ENCODE measurements at regions not wholly inside any gene's neighbourhood (a gene's known extent, or its start where the extent isn't known, plus 50 kb on each side); places are given as distances from the start of the nearest gene placed in this dataset.

DNA sequence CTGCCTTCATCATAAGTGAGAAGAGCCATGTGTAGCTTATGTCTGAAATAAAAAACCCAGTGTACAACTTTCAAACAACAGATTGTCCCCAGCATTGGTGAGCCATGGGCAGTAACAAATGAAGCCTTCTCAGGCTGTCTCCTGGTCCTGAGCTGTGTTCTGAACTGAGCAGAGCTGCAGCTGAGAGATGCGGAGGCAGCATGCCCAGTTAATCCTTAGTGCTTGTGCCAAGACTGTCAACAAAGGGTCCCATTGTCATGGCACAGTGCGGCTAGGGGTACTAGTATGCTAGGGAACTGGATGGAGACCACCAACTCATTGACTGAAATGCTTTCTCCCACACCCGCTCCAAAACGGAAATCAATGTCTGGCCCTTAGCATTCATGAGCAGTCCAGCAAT is 154.3 kb downstream of the RMST start:
- Histone ChIP-seq H3K4me3 (ENCODE audit: low read length) (no peak overlapping the region), H3K27ac (ENCODE audit: low read depth, low read length) (no peak overlapping the region), H3K27me3 (ENCODE audit: control insufficient read depth, insufficient read depth, low read length) (no peaks in the 10 kb centered on the region), H3K4me1 (ENCODE audit: control insufficient read depth, insufficient read depth, low read length) (no peaks in the 10 kb centered on the region), H3K36me3 (ENCODE audit: control insufficient read depth, insufficient read depth, low read length) (no peaks in the 10 kb centered on the region), H3K9ac (ENCODE audit: low read length) (no peak overlapping the region)

DNA sequence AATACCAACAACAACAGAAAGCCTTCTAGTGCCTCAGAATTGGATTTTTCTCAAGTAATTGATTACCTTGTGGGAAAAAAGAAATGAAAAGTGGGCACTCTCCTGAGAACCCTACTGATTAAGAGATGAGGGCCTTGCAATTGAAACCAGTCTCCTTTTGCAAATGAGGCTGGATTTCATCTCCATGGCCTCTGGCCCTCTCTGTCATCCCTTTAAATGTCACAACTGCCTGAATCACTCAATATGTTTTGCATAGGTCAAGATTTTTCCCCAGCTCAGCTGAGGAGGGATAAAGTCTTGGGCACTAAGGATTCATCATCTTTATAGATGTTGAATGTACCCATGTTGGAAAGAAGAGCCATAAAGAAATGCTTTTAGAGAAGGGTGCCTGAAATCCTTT is 166.4 kb downstream of the RMST start:
- Histone ChIP-seq H3K27me3 (ENCODE audit: control insufficient read depth, insufficient read depth, low read length) (no peaks in the 10 kb centered on the region), H3K9ac (ENCODE audit: low read length) (no peak overlapping the region), H3K27ac (ENCODE audit: low read depth, low read length) (no peak overlapping the region), H3K4me3 (ENCODE audit: low read length) (no peak overlapping the region), H3K36me3 (ENCODE audit: control insufficient read depth, insufficient read depth, low read length) (no peaks in the 10 kb centered on the region), H3K4me1 (ENCODE audit: control insufficient read depth, insufficient read depth, low read length) (no peaks in the 10 kb centered on the region)

DNA sequence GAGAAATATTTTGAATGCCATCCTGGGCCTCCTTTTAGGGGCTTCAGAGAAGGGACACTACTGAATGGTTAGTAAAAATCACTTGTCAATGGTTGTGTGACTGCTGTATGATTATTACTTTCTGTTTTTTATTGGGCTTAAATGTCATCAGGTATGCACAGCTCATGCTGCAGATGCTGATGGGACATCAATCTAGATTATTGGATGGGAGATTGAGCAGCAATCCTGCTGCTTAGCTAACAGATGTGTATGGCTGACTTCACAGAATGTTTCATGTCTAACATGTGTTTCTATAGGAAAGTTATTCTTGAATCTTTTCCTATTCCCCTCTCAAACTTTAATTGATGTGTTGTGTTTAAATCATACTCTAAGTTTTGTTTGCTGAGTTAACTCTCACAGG is 166.8 kb downstream of the RMST start:
- H3K4me3 ChIP-seq (ENCODE audit: low read length): no peak overlapping the region
- no peaks in the 10 kb centered on the region for H3K4me1 ChIP-seq (ENCODE audit: control insufficient read depth, insufficient read depth, low read length)
- H3K36me3 ChIP-seq (ENCODE audit: control insufficient read depth, insufficient read depth, low read length): no peaks in the 10 kb centered on the region
- no peak overlapping the region for H3K27ac ChIP-seq (ENCODE audit: low read depth, low read length)
- no peak overlapping the region for H3K9ac ChIP-seq (ENCODE audit: low read length)
- H3K27me3 ChIP-seq (ENCODE audit: control insufficient read depth, insufficient read depth, low read length): no peaks in the 10 kb centered on the region

DNA sequence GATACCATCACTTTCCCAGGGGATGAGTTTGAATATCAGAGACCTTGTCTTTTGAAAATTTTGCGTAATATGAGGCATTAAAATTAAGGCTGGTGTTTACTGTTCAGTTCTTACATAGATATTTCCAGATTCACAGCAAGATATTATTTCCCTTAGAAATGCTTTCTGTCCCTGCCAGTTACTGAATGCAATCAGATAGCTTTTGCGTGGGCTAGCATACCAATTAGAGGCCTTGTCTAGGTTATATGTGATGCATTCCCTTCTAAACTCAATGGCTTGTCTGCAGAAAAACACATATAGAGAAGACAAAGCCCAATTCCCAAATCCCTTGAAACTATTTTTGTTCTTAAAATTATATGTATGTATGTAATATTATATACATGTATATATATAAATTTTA is 167.8 kb downstream of the RMST start:
- Histone ChIP-seq H3K9ac (ENCODE audit: low read length) (no peak overlapping the region), H3K27ac (ENCODE audit: low read depth, low read length) (no peak overlapping the region), H3K4me3 (ENCODE audit: low read length) (no peak overlapping the region), H3K36me3 (ENCODE audit: control insufficient read depth, insufficient read depth, low read length) (no peaks in the 10 kb centered on the region), H3K4me1 (ENCODE audit: control insufficient read depth, insufficient read depth, low read length) (no peaks in the 10 kb centered on the region), H3K27me3 (ENCODE audit: control insufficient read depth, insufficient read depth, low read length) (no peaks in the 10 kb centered on the region)

DNA sequence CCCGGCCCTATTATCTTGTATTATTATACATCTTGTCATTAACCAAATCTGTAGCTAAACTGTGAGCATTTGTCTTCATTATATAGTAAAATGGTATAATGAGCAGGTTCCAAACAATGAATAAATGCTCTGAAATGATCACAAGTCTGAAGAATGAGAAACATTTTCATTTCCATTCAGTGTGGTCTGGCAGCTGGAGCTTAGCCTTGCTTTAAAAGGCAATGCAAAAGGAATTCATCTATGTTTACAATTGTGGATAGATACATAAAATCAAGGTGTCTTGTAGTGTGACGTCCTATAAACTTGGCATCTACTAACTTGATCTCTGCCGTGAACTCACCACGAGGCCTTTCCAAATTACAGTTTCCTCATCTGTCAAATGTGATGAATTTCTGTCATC is 168.3 kb downstream of the RMST start:
- H3K9ac ChIP-seq (ENCODE audit: low read length): no peak overlapping the region
- H3K27me3 ChIP-seq (ENCODE audit: control insufficient read depth, insufficient read depth, low read length): no peaks in the 10 kb centered on the region
- H3K4me1 ChIP-seq (ENCODE audit: control insufficient read depth, insufficient read depth, low read length): no peaks in the 10 kb centered on the region
- H3K27ac ChIP-seq (ENCODE audit: low read depth, low read length): no peak overlapping the region
- H3K36me3 ChIP-seq (ENCODE audit: control insufficient read depth, insufficient read depth, low read length): no peaks in the 10 kb centered on the region
- H3K4me3 ChIP-seq (ENCODE audit: low read length): no peak overlapping the region

DNA sequence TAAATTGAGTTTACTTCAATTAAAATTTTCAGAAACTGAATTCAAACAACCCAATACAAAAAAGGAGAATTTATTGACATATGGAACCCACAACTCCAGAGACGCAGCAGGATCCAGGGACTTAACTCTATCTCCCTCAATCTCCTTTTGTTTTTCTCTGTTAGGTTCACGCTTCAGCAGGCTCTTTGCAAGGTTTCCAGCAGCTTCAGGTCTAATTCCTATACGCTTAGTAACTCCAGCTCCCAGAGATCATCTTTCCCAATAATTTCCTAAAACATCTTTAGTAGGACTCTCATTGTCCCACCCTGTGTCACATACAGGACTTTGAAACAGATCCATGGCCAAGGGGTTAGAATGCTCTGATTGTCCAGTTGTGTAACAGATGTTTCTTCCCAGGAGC is 175.2 kb downstream of the RMST start:
- H3K27ac ChIP-seq (ENCODE audit: low read depth, low read length): no peak overlapping the region
- no peak overlapping the region for H3K4me3 ChIP-seq (ENCODE audit: low read length)
- no peaks in the 10 kb centered on the region for H3K27me3 ChIP-seq (ENCODE audit: control insufficient read depth, insufficient read depth, low read length)
- H3K4me1 ChIP-seq (ENCODE audit: control insufficient read depth, insufficient read depth, low read length): no peaks in the 10 kb centered on the region
- no peak overlapping the region for H3K9ac ChIP-seq (ENCODE audit: low read length)
- no peaks in the 10 kb centered on the region for H3K36me3 ChIP-seq (ENCODE audit: control insufficient read depth, insufficient read depth, low read length)

DNA sequence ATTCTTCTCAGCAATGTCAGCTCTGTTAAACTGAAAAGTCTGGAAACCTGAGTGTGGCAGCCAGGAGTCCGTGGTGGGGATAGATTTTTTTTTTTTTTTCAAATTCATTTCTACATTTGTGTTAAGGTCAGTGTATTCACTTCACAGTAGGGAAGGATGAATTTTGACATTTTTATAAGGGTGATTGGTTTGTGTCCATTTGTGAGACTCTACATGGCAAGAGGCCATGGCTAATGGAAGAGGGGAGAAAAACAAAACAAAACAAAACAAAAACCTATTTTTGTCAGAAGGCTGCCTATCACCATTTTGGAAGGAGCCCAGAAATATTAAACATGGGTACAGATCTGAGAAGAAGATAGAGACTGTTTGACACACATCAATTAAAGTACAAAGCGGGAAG is 176.1 kb downstream of the RMST start:
- H3K36me3 ChIP-seq (ENCODE audit: control insufficient read depth, insufficient read depth, low read length): no peaks in the 10 kb centered on the region
- H3K4me1 ChIP-seq (ENCODE audit: control insufficient read depth, insufficient read depth, low read length): no peaks in the 10 kb centered on the region
- H3K27ac ChIP-seq (ENCODE audit: low read depth, low read length): no peak overlapping the region
- H3K27me3 ChIP-seq (ENCODE audit: control insufficient read depth, insufficient read depth, low read length): no peaks in the 10 kb centered on the region
- no peak overlapping the region for H3K9ac ChIP-seq (ENCODE audit: low read length)
- no peak overlapping the region for H3K4me3 ChIP-seq (ENCODE audit: low read length)

DNA sequence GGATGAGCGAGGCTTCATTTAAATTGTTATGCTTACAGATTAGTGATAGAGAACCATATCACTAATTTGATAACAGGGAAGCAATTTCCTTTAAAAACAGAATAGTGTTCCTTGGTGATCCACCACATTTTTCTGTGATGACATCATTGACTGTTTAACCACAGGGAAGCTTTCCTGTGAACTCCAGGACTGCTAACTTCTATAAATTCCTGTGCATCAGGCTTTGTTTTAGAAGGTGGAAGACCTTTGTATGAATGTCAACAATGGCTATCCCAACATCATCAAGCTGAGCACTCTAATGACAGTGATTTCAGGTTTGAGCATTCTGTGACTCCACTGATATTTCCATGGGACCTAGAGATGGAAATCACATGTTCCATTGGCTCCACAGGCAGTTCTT is 177.1 kb downstream of the RMST start:
- Histone ChIP-seq H3K4me1 (ENCODE audit: control insufficient read depth, insufficient read depth, low read length) (no peaks in the 10 kb centered on the region), H3K36me3 (ENCODE audit: control insufficient read depth, insufficient read depth, low read length) (no peaks in the 10 kb centered on the region), H3K9ac (ENCODE audit: low read length) (no peak overlapping the region), H3K27ac (ENCODE audit: low read depth, low read length) (no peak overlapping the region), H3K4me3 (ENCODE audit: low read length) (no peak overlapping the region), H3K27me3 (ENCODE audit: control insufficient read depth, insufficient read depth, low read length) (no peaks in the 10 kb centered on the region)

DNA sequence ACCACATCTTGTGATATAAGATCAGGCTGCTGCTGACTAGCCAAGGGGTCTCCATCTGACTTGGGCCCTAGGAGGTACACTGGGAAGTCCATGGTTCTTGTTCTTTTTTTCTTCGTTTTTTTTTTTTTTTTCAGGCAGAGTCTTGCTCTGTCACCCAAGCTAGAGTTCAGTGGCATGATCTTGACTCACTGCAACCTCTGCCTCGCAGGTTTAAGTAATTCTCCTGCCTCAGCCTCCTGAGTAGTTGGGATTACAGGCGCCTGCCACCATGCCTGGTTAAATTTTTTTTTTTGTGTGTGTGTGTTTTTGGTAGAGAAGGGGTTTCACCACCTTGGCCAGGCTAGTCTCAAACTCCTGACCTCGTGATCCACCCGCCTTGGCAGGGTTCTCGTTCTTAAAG is 178.2 kb downstream of the RMST start:
- H3K9ac ChIP-seq (ENCODE audit: low read length): no peak overlapping the region
- H3K36me3 ChIP-seq (ENCODE audit: control insufficient read depth, insufficient read depth, low read length): no peaks in the 10 kb centered on the region
- no peak overlapping the region for H3K27ac ChIP-seq (ENCODE audit: low read depth, low read length)
- no peaks in the 10 kb centered on the region for H3K4me1 ChIP-seq (ENCODE audit: control insufficient read depth, insufficient read depth, low read length)
- no peaks in the 10 kb centered on the region for H3K27me3 ChIP-seq (ENCODE audit: control insufficient read depth, insufficient read depth, low read length)
- H3K4me3 ChIP-seq (ENCODE audit: low read length): no peak overlapping the region

DNA sequence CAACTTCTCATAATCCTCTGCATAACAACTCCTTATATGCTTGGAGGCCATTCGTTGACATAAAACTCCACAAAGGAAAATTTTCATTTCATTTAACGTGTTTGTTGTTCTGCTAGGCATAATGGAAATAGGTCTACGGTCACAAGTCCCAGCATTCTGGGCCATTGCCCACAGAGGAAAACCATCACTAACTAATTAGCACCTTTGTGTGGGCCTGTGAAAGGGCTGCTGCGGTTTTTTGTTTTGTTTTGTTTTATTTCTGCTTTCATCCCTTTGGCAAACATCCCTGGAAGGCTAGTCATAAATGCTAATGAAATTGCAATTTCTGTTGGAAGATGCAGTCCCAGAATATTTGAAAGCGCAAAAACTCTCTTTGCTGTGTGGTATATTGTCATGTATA is 180.3 kb downstream of the RMST start:
- Histone ChIP-seq H3K27ac (ENCODE audit: low read depth, low read length) (no peak overlapping the region), H3K9ac (ENCODE audit: low read length) (no peak overlapping the region), H3K27me3 (ENCODE audit: control insufficient read depth, insufficient read depth, low read length) (no peaks in the 10 kb centered on the region), H3K36me3 (ENCODE audit: control insufficient read depth, insufficient read depth, low read length) (no peaks in the 10 kb centered on the region), H3K4me1 (ENCODE audit: control insufficient read depth, insufficient read depth, low read length) (no peaks in the 10 kb centered on the region), H3K4me3 (ENCODE audit: low read length) (no peak overlapping the region)

DNA sequence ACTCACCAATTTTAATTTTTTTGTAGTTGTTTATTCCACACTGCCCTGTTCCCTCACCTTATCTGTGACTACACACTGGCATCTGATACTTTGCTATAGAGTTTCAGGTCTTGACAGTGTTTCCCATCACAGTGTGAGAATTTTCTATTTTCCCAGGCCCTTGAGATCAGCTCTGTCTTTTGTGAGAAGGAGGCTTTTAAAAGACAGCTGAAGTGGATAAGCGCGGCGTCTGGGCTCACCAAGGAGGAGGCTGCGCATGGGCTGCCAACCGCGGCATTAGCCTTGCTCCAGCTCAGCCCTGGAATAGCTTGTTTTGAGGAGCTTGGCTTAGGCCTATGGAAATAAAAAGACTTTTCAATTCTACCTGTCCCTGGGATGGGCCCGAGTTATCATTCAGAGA is 181.3 kb downstream of the RMST start:
- H3K9ac ChIP-seq (ENCODE audit: low read length): no peak overlapping the region
- no peak overlapping the region for H3K4me3 ChIP-seq (ENCODE audit: low read length)
- H3K27me3 ChIP-seq (ENCODE audit: control insufficient read depth, insufficient read depth, low read length): no peaks in the 10 kb centered on the region
- H3K4me1 ChIP-seq (ENCODE audit: control insufficient read depth, insufficient read depth, low read length): no peaks in the 10 kb centered on the region
- H3K27ac ChIP-seq (ENCODE audit: low read depth, low read length): no peak overlapping the region
- H3K36me3 ChIP-seq (ENCODE audit: control insufficient read depth, insufficient read depth, low read length): no peaks in the 10 kb centered on the region

DNA sequence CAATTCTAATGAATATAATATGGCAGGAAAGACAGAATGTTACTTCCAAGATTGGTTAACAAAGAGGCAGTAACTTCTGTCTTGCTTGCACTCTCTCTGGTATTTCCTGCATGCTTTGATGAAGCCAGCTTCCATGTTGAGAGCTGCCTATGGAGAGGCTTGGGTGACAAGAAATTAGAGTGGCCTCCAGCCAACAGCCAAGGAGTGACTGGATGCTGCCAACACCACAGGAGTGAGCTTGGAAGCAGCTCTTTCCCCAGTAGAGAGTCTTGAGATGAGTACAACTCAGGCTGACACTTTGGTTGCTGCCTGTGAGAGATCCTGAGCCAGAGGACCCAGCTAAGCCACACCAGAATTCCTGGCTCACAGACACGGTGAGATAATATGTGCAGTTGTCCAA is 183.1 kb downstream of the RMST start:
- no peaks in the 10 kb centered on the region for H3K36me3 ChIP-seq (ENCODE audit: control insufficient read depth, insufficient read depth, low read length)
- no peak overlapping the region for H3K4me3 ChIP-seq (ENCODE audit: low read length)
- H3K9ac ChIP-seq (ENCODE audit: low read length): no peak overlapping the region
- no peaks in the 10 kb centered on the region for H3K4me1 ChIP-seq (ENCODE audit: control insufficient read depth, insufficient read depth, low read length)
- no peaks in the 10 kb centered on the region for H3K27me3 ChIP-seq (ENCODE audit: control insufficient read depth, insufficient read depth, low read length)
- H3K27ac ChIP-seq (ENCODE audit: low read depth, low read length): no peak overlapping the region

DNA sequence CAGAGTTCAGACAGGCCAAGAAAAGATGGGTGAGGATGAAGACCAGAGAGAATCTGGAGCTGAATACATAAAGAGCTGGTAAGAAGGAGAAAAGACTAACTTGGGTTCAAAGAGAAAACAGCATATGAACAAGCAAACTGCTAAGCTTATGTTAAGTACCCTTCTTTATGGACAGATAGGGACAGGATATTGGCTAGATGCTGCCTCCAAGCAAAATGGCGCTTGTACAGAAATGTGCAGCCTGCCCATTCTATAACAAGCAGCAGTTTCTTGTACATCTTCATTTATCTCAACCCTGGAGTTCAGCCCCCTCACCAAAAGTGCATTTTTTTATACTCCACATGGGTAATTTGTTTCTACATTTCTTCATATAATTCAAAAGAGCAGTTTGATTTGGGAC is 184.5 kb downstream of the RMST start:
- no peak overlapping the region for H3K27ac ChIP-seq (ENCODE audit: low read depth, low read length)
- no peak overlapping the region for H3K4me3 ChIP-seq (ENCODE audit: low read length)
- no peaks in the 10 kb centered on the region for H3K36me3 ChIP-seq (ENCODE audit: control insufficient read depth, insufficient read depth, low read length)
- no peaks in the 10 kb centered on the region for H3K4me1 ChIP-seq (ENCODE audit: control insufficient read depth, insufficient read depth, low read length)
- no peak overlapping the region for H3K9ac ChIP-seq (ENCODE audit: low read length)
- no peaks in the 10 kb centered on the region for H3K27me3 ChIP-seq (ENCODE audit: control insufficient read depth, insufficient read depth, low read length)

DNA sequence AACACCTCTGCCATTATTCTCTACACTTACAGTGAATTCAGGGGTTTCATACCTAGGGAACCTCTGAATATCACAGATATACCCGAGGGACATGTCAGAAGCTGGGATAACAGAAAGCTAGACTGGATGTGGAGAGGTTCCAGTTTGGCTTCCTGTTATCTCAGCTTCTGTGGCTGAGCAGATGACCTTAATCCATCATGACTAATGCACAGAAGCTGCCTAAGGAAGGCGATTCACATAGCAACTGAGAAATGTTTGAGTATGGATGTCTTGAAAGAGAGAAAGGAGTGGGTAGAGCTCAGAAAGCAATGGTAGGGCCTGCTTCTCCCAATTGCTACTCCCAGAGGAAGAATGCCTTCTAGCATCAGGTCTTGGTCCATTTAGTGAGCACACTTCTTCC is 187.6 kb downstream of the RMST start:
- Histone ChIP-seq H3K4me3 (ENCODE audit: low read length) (no peak overlapping the region), H3K9ac (ENCODE audit: low read length) (no peak overlapping the region), H3K27me3 (ENCODE audit: control insufficient read depth, insufficient read depth, low read length) (no peaks in the 10 kb centered on the region), H3K27ac (ENCODE audit: low read depth, low read length) (no peak overlapping the region), H3K36me3 (ENCODE audit: control insufficient read depth, insufficient read depth, low read length) (no peaks in the 10 kb centered on the region), H3K4me1 (ENCODE audit: control insufficient read depth, insufficient read depth, low read length) (no peaks in the 10 kb centered on the region)
